MM.1S (cell line): ENCODE measurements at regions not wholly inside any gene's neighbourhood (a gene's known extent, or its start where the extent isn't known, plus 50 kb on each side); places are given as distances from the start of the nearest gene placed in this dataset.

ENCODE experiments used
- EZH2 ChIP-seq: fragments of 300-600 bp; sonication (generic); optimal IDR thresholded peaks from 2 replicates; pipeline ENCODE3; 2017; ENCODE audit warnings: low read depth, mild to moderate bottlenecking, antibody characterized with exemption, low read length, mixed read lengths
- EZH2phosphoT487 ChIP-seq: fragments of 300-600 bp; sonication (generic); IDR thresholded peaks from 2 replicates; pipeline ENCODE4 v1.6.1; 2018; ENCODE audit warnings: antibody characterized with exemption, low read length
- TF ChIP-seq, protein P1 (sequence below): fragments of 300-600 bp; sonication (generic); IDR thresholded peaks from 2 replicates; pipeline ENCODE4 v1.5.1; 2016; ENCODE audit warnings: antibody characterized with exemption, low read length, mixed read lengths

DNA sequence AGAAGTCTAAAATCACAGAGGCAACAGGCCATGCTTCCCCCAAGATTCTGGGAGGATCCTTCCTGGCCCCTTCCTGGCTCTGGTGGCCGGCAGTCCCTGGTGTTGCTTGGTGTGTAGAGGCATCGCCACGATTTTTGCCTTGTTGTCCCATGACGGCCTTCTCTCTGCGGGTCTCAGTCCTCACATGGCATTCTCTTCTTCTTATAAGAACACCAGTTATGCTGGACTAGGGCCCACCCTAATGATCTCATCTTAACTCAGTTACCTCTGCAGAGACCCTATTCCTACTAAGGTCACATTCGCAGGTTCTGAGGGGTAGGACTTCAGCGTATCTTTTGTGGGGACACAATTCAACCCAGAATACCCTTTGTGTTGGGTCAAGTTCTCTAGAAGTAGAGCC, 168.0 kb downstream of the LINC00237 start:
- TF ChIP-seq, protein P1, sequence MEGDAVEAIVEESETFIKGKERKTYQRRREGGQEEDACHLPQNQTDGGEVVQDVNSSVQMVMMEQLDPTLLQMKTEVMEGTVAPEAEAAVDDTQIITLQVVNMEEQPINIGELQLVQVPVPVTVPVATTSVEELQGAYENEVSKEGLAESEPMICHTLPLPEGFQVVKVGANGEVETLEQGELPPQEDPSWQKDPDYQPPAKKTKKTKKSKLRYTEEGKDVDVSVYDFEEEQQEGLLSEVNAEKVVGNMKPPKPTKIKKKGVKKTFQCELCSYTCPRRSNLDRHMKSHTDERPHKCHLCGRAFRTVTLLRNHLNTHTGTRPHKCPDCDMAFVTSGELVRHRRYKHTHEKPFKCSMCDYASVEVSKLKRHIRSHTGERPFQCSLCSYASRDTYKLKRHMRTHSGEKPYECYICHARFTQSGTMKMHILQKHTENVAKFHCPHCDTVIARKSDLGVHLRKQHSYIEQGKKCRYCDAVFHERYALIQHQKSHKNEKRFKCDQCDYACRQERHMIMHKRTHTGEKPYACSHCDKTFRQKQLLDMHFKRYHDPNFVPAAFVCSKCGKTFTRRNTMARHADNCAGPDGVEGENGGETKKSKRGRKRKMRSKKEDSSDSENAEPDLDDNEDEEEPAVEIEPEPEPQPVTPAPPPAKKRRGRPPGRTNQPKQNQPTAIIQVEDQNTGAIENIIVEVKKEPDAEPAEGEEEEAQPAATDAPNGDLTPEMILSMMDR = no peak
- TF ChIP-seq EZH2 = no peak
- TF ChIP-seq EZH2phosphoT487 = no peak
